Endothelial cell of umbilical vein (primary cell): ENCODE measurements at regions not wholly inside any gene's neighbourhood (a gene's known extent, or its start where the extent isn't known, plus 50 kb on each side); places are given as distances from the start of the nearest gene placed in this dataset.

ENCODE experiments used
- BruUV-seq: library from RNA; stranded (reverse); fragments of 400-500 nt; replicated peaks from 2 replicates; lab custom pipeline; 2021; lab: Mats Ljungman, UMichigan
- CTCF ChIA-PET: fragments of 300-600, 350-600 bp; sonication (Branson Sonifier 250); formaldehyde crosslinking; loops from one replicate; lab custom pipeline; 2021; ENCODE audit warnings: antibody characterized with exemption, inconsistent platforms; lab: Charles Lee
- POLR2A ChIA-PET: fragments of 300-600, 350-600 bp; sonication (Branson Sonifier 250); formaldehyde crosslinking; loops from one replicate; lab custom pipeline; 2021; ENCODE audit warnings: antibody characterized with exemption, inconsistent platforms; lab: Charles Lee
- DNase-seq: peaks from one replicate; pipeline ENCODE4 v3.0.0-alpha.2; 2011; ENCODE audit warnings: low read depth, low spot score
- FAIRE-seq: peaks from 2 replicates; lab custom pipeline; 2011; peaks lifted over from hg19 to GRCh38; lab: Jason Lieb, UNC
- H2AFZ ChIP-seq: 2 replicates; pipeline ENCODE4 v1.6.0; 2012; ENCODE audit warnings: low read depth, low read length, control low read depth, inconsistent platforms
- H3K27ac ChIP-seq: 2 replicates; pipeline ENCODE4 v1.5.1; 2011; ENCODE audit warnings: low read depth, mild to moderate bottlenecking, control low read depth, low read length, moderate library complexity; ENCODE audit not compliant: insufficient read depth
- H3K27me3 ChIP-seq, 2 experiments: 2 replicates each; pipeline versions ENCODE4 v1.6.0 to v1.6.1; 2011; ENCODE audit warnings: low read length in 2 of 2, mixed read lengths in 1 of 2; ENCODE audit not compliant: control insufficient read depth in 2 of 2, insufficient read depth in 2 of 2
- H3K36me3 ChIP-seq, 2 experiments: 2 replicates in 1 of 2; 3 replicates in 1 of 2; pipeline ENCODE4 v1.5.1; 2011; ENCODE audit warnings: low read length in 2 of 2, mild to moderate bottlenecking in 1 of 2, moderate library complexity in 1 of 2; ENCODE audit not compliant: control insufficient read depth in 2 of 2, insufficient read depth in 2 of 2; ENCODE audit errors: extremely low read depth in 1 of 2
- H3K4me1 ChIP-seq: 3 replicates; pipeline ENCODE4 v1.5.1; 2011; ENCODE audit warnings: mild to moderate bottlenecking, low read length; ENCODE audit not compliant: control insufficient read depth, insufficient read depth; ENCODE audit errors: extremely low read depth
- H3K4me2 ChIP-seq: 2 replicates; pipeline ENCODE4 v1.6.1; 2011; ENCODE audit warnings: low read length, control low read depth, mixed read lengths; ENCODE audit not compliant: insufficient read depth
- H3K4me3 ChIP-seq, 3 experiments: fragments of 200-600 bp in 1 of 3; sonication (generic), shearing (Covaris generic) in 1 of 3; replicated peaks in 1 of 3; 2 replicates each; pipeline ENCODE4 v1.5.1; 2011 to 2016; ENCODE audit warnings: control low read depth in 3 of 3, low read length in 3 of 3, mild to moderate bottlenecking in 2 of 3, inconsistent platforms in 1 of 3, low read depth in 1 of 3, moderate library complexity in 1 of 3; ENCODE audit not compliant: insufficient read depth in 1 of 3
- H3K79me2 ChIP-seq: 2 replicates; pipeline ENCODE4 v1.6.0; 2012; ENCODE audit warnings: low read length, inconsistent platforms; ENCODE audit not compliant: control insufficient read depth, insufficient read depth
- H3K9ac ChIP-seq: replicated peaks from 2 replicates; pipeline ENCODE3; 2011; ENCODE audit warnings: low read length, control low read depth; ENCODE audit not compliant: insufficient read depth; ENCODE audit errors: extremely low read depth
- H3K9me1 ChIP-seq: replicated peaks from 3 replicates; pipeline ENCODE4 v1.6.0; 2011; ENCODE audit warnings: mild to moderate bottlenecking, low read length; ENCODE audit not compliant: control insufficient read depth, insufficient read depth; ENCODE audit errors: extremely low read depth
- H3K9me3 ChIP-seq: replicated peaks from 2 replicates; pipeline ENCODE4 v1.5.1; 2012; ENCODE audit warnings: low read length, inconsistent platforms; ENCODE audit not compliant: control insufficient read depth, insufficient read depth
- H4K20me1 ChIP-seq: replicated peaks from 2 replicates; pipeline ENCODE3; 2011; ENCODE audit warnings: mild to moderate bottlenecking, low read length; ENCODE audit not compliant: control insufficient read depth, insufficient read depth; ENCODE audit errors: extremely low read depth
- CTCF ChIP-seq, 2 donors: IDR thresholded peaks; 1 replicate in 1 of 2; 2 replicates in 1 of 2; pipeline ENCODE4 v1.5.1; 2011; ENCODE audit warnings: low read length in 2 of 2, mild to moderate bottlenecking in 2 of 2, moderate library complexity in 2 of 2, control low read depth in 1 of 2, inconsistent platforms in 1 of 2, low read depth in 1 of 2; ENCODE audit not compliant: insufficient read depth in 1 of 2; ENCODE audit errors: extremely low read depth in 1 of 2
- MAX ChIP-seq: IDR thresholded peaks from 2 replicates; pipeline ENCODE4 v1.6.1; 2011; ENCODE audit not compliant: insufficient read depth, insufficient read length
- POLR2A ChIP-seq: IDR thresholded peaks from 2 replicates; pipeline ENCODE4 v1.6.1; 2012; ENCODE audit warnings: low read depth, mild to moderate bottlenecking, control low read depth, low read length
- POLR2AphosphoS5 ChIP-seq: IDR thresholded peaks from 2 replicates; pipeline ENCODE4 v1.6.1; 2012; ENCODE audit warnings: low read depth, mild to moderate bottlenecking, control low read depth, low read length, moderate library complexity; ENCODE audit not compliant: insufficient read depth
- dilution Hi-C: fragments of 300-500 bp; cut with MboI; formaldehyde crosslinking; loops from one replicate; pipeline ENCODE4 v1.15.0; 2019; ENCODE audit warnings: low sequenced_read_pairs; ENCODE audit not compliant: extremely low pct_ligation_motif_present
- intact Hi-C: fragments of 100-400 bp; cut with micrococcal nuclease; formaldehyde crosslinking; loops from one replicate; pipeline ENCODE4 v1.10.0; 2022

- no peak overlapping the region for H3K4me2 ChIP-seq
- H3K27me3 ChIP-seq = no peaks in the 10 kb centered on the region
- H3K4me3 ChIP-seq = no peak overlapping the region
- no TSS peak for BruUV-seq
- H4K20me1 ChIP-seq = no peaks in the 10 kb centered on the region
- DNase-seq (no peak), FAIRE-seq (no peak)
- no peak overlapping the region for H2AFZ ChIP-seq
- intact Hi-C loops (no loop called here), dilution Hi-C loops (no loop called here)
- H3K9me3 ChIP-seq = peaks cover 2% of the 10 kb centered on the region
- no peak overlapping the region for H3K27ac ChIP-seq
- H3K36me3 ChIP-seq = no peaks in the 10 kb centered on the region
- H3K9me1 ChIP-seq = no peaks in the 10 kb centered on the region
- H3K79me2 ChIP-seq = no peaks in the 10 kb centered on the region
- no peaks in the 10 kb centered on the region for H3K4me1 ChIP-seq
- no peak overlapping the region for H3K9ac ChIP-seq
- ChIA-PET CTCF (interaction anchor here (1.5 kb wide), 1 partner anchor 11 kb away, joined by 3 read pairs; no protein-coding TSS in a partner anchor), POLR2A (no interaction called here)
- no peak for TF ChIP-seq POLR2AphosphoS5
- no peak for TF ChIP-seq POLR2A
- TF ChIP-seq MAX = no peak
- no peak for TF ChIP-seq CTCF (IDR thresholded peaks at IDR 0.05; ENCODE audit: extremely low read depth in 1 of 2, insufficient read depth in 1 of 2, low read depth in 1 of 2, low read length in 2 of 2)
These were observed 171.2 kb downstream of the TMA16 start for GRCh38 chr4:163665521-163666331.
